SK-N-SH (cell line): ENCODE measurements at regions not wholly inside any gene's neighbourhood (a gene's known extent, or its start where the extent isn't known, plus 50 kb on each side); places are given as distances from the start of the nearest gene placed in this dataset.

Experiments
- TEAD4 ChIP-seq: IDR thresholded peaks from 2 replicates; pipeline ENCODE4 v1.4.0; 2012; ENCODE audit warnings: mild to moderate bottlenecking, borderline replicate concordance; ENCODE audit not compliant: insufficient read depth
- USF2 ChIP-seq: fragments of 150-350 bp; IDR thresholded peaks from 2 replicates; pipeline ENCODE4 v1.6.1; 2017; ENCODE audit warnings: antibody characterized with exemption, low read length, low read depth, borderline replicate concordance

DNA sequence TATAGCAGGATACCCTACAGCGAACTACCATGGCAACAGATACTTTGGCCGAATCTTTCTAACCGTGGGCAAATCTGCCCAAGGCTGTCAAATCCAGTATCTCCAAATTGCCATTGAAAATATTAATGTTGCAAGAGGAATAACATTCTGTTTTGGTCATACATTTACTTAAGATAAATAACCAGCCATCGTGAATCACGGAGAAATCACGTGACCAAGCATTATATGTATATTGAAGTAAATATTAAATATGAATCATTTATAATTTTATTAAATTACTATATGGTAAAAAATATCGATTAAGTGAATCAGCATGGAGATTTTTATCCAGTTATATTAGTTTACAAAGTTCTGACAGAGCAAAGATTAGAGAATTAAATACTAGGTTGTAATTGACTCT lies 714.6 kb upstream of the GJE1 start:
- no peak for TF ChIP-seq TEAD4
- no peak for TF ChIP-seq USF2
